ENCODE measurements at regions not wholly inside any gene's neighbourhood (a gene's known extent, or its start where the extent isn't known, plus 50 kb on each side); places are given as distances from the start of the nearest gene placed in this dataset.
A peak's percentile ranks its signal among the peaks of the same experiment; 100 is the strongest.

- POLR2A ChIA-PET: no interaction called here
- H3K4me1 ChIP-seq (ENCODE audit: control insufficient read depth, insufficient read depth, low read length): no peaks in the 10 kb centered on the region
- no peak for TF ChIP-seq ZNF133 (tag by site-specific recombination; IDR thresholded peaks at IDR 0.05)
- TF ChIP-seq ZNF324 (tag by site-specific recombination; IDR thresholded peaks at IDR 0.05): no peak
- no peak for TF ChIP-seq ZNF76 (tag by site-specific recombination; IDR thresholded peaks at IDR 0.05; ENCODE audit: borderline replicate concordance, low read depth)
- no peak for TF ChIP-seq ZNF280C (tag by site-specific recombination; IDR thresholded peaks at IDR 0.05)
- H3K9me3 ChIP-seq (ENCODE audit: control insufficient read depth, insufficient read depth, low read depth, low read length): no peaks in the 10 kb centered on the region
- H3K27ac ChIP-seq (ENCODE audit: extremely low read depth, low read depth, low read length): no peak overlapping the region
- H3K4me3 ChIP-seq (ENCODE audit: low read depth, low read length): no peak overlapping the region
- CTCF ChIA-PET: no interaction called here
- H3K36me3 ChIP-seq (ENCODE audit: control insufficient read depth in 2 of 2, insufficient read depth in 1 of 2, low read length in 2 of 2): no peaks in the 10 kb centered on the region
Measured at GRCh38 chr18:67302043-67302442, 214.5 kb downstream of the DSEL start.

- CTCF ChIA-PET: no interaction called here
- no peaks in the 10 kb centered on the region for H3K4me1 ChIP-seq (ENCODE audit: control insufficient read depth, insufficient read depth, low read length)
- H3K27ac ChIP-seq (ENCODE audit: extremely low read depth, low read depth, low read length): no peak overlapping the region
- POLR2A ChIA-PET: no interaction called here
- H3K4me3 ChIP-seq (ENCODE audit: low read depth, low read length): no peak overlapping the region
- no peak for TF ChIP-seq ZNF624 (tag by site-specific recombination; IDR thresholded peaks at IDR 0.05)
- no peaks in the 10 kb centered on the region for H3K9me3 ChIP-seq (ENCODE audit: control insufficient read depth, insufficient read depth, low read depth, low read length)
- no peaks in the 10 kb centered on the region for H3K36me3 ChIP-seq (ENCODE audit: control insufficient read depth in 2 of 2, insufficient read depth in 1 of 2, low read length in 2 of 2)
Measured at GRCh38 chr18:67301592-67301991, 214.9 kb downstream of the DSEL start.

GRCh38 chr18:67300498-67300897, 216.0 kb downstream of the DSEL start:
- TF ChIP-seq ZBTB10 (tag by site-specific recombination; IDR thresholded peaks at IDR 0.05): no peak
- peak; percentile 90 for TF ChIP-seq SETDB1 (IDR thresholded peaks at IDR 0.05; ENCODE audit: insufficient read length, low read length)
- TF ChIP-seq TRIM28 (IDR thresholded peaks at IDR 0.05; ENCODE audit: borderline replicate concordance, low read length): peak; percentile 90; the same call in 1 of the 2 replicates
- peak; percentile 69; the same call in 1 of the 2 replicates for TF ChIP-seq ZNF626 (tag by site-specific recombination; IDR thresholded peaks at IDR 0.05)
- no peaks in the 10 kb centered on the region for H3K4me1 ChIP-seq (ENCODE audit: control insufficient read depth, insufficient read depth, low read length)
- no peaks in the 10 kb centered on the region for H3K9me3 ChIP-seq (ENCODE audit: control insufficient read depth, insufficient read depth, low read depth, low read length)
- ChIA-PET POLR2A (no interaction called here), CTCF (interaction anchor here (0.6 kb wide), 1 partner anchor 635 kb away, joined by 3 read pairs; no protein-coding TSS in a partner anchor)
- no peaks in the 10 kb centered on the region for H3K36me3 ChIP-seq (ENCODE audit: control insufficient read depth in 2 of 2, insufficient read depth in 1 of 2, low read length in 2 of 2)
- no peak overlapping the region for H3K27ac ChIP-seq (ENCODE audit: extremely low read depth, low read depth, low read length)
- no peak overlapping the region for H3K4me3 ChIP-seq (ENCODE audit: low read depth, low read length)

- H3K4me3 ChIP-seq (ENCODE audit: low read depth, low read length): no peak overlapping the region
- POLR2A ChIA-PET: no interaction called here
- TF ChIP-seq ELK4 (IDR thresholded peaks at IDR 0.05; ENCODE audit: borderline replicate concordance, low read depth, low read length) (no peak), ZNF513 (tag by site-specific recombination; IDR thresholded peaks at IDR 0.05) (peak; percentile 71)
Measured at GRCh38 chr18:67292814-67293213, 223.7 kb downstream of the DSEL start.

More at GRCh38 chr18:67292814-67293213, 223.7 kb downstream of the DSEL start:
- CTCF ChIA-PET: no interaction called here
- Histone ChIP-seq H3K4me1 (ENCODE audit: control insufficient read depth, insufficient read depth, low read length) (no peaks in the 10 kb centered on the region), H3K27ac (ENCODE audit: extremely low read depth, low read depth, low read length) (no peak overlapping the region), H3K9me3 (ENCODE audit: control insufficient read depth, insufficient read depth, low read depth, low read length) (no peaks in the 10 kb centered on the region), H3K36me3 (ENCODE audit: control insufficient read depth in 2 of 2, insufficient read depth in 1 of 2, low read length in 2 of 2) (no peaks in the 10 kb centered on the region)
